ENCODE measurements at regions not wholly inside any gene's neighbourhood (a gene's known extent, or its start where the extent isn't known, plus 50 kb on each side); places are given as distances from the start of the nearest gene placed in this dataset.

DNA sequence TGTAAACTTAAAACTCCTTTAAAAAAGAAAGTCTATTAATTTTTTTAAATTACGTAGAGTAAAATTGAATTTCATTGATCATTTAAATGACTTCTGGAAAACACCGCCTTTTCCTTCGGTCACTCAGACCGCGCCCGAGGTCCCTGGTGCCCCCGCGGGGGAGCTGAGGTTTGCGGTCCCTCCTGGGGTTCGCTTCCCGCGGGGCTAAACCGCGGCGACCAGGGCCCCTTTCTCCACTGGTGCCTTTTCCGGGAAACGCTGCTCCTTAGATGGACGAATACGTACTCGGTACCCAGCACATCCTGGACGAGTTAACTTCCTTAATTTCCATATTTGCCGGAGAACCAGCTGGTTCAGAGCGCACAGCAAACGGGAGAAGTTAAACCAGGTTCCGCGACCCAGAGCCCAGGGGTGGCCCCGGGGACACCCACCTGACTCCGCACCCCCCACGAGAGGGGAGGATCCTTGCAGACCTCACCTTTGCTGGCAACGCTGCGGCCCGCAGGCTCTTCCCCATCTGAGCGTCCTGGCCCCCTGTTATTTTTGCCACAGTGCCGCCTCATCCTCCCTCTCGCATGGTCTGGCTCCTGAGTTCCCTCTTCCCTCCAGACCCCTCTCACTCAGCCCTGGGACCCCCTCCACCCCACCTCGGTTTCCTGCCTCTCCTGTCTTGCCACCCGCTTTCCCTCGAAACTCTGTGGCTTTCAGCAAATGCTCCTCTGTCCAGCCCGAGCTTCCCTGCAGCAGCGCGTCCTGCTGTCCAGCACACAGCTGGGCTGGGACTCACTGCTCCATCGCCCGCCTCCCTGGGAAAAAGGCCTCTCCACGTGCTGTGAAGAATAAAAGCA lies 420.0 kb upstream of the MYT1L start:
- intact Hi-C loops (cut with DNase I) = no loop called here
- H3K4me3 ChIP-seq = no peak overlapping the region

DNA sequence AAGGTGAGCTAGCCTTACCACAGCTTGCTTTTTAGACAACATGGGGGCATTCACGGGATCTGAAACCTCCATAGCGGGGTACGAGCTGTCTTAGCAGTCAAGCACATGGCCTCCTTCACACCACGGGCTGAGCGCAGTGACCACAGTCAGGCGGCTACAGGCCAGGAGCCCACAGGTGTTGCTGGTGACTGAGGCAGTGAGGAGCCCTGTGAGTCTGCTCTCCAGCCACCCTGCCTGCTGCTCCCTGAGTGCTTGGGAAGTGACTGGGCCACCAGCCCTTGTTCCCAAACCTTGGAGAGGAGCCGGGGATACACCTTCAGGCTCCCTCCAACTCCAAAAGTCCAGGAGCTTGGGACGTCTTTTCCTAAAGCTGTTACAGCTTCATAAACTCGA lies 418.1 kb upstream of the MYT1L start:
- Histone ChIP-seq H3K27ac (no peak overlapping the region), H3K36me3 (replicated peaks in 1 of 2) (no peaks in the 10 kb centered on the region), H3K4me3 (no peak overlapping the region), H3K27me3 (no peaks in the 10 kb centered on the region), H3K4me1 (replicated peaks in 1 of 2) (no peaks in the 10 kb centered on the region), H3K9me3 (replicated peaks in 1 of 3) (no peaks in the 10 kb centered on the region)
- DNase-seq = no peak
- WGBS, 4 donors = 84 to 95% (median 89%) methylated on average over 8 to 9 of the region's 9 CpGs
- TF ChIP-seq POLR2A (IDR thresholded peaks at IDR 0.05) = no peak
- TF ChIP-seq, protein P1, sequence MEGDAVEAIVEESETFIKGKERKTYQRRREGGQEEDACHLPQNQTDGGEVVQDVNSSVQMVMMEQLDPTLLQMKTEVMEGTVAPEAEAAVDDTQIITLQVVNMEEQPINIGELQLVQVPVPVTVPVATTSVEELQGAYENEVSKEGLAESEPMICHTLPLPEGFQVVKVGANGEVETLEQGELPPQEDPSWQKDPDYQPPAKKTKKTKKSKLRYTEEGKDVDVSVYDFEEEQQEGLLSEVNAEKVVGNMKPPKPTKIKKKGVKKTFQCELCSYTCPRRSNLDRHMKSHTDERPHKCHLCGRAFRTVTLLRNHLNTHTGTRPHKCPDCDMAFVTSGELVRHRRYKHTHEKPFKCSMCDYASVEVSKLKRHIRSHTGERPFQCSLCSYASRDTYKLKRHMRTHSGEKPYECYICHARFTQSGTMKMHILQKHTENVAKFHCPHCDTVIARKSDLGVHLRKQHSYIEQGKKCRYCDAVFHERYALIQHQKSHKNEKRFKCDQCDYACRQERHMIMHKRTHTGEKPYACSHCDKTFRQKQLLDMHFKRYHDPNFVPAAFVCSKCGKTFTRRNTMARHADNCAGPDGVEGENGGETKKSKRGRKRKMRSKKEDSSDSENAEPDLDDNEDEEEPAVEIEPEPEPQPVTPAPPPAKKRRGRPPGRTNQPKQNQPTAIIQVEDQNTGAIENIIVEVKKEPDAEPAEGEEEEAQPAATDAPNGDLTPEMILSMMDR (IDR thresholded peaks at IDR 0.05) = no peak
- intact Hi-C loops (cut with DNase I) = no loop called here

More for the DNA sequence above, 420.0 kb upstream of the MYT1L start:
- H3K4me1 ChIP-seq (replicated peaks in 1 of 2) = no peaks in the 10 kb centered on the region
- H3K27ac ChIP-seq = no peak overlapping the region
- 94 to 96% (median 95%) methylated on average over 44 of the region's 44 CpGs for WGBS, 4 donors
- H3K9me3 ChIP-seq (replicated peaks in 1 of 3) = no peaks in the 10 kb centered on the region
- no peak for DNase-seq
- H3K27me3 ChIP-seq = no peaks in the 10 kb centered on the region
- no peaks in the 10 kb centered on the region for H3K36me3 ChIP-seq (replicated peaks in 1 of 2)
- TF ChIP-seq, protein P1 (IDR thresholded peaks at IDR 0.05) = no peak
- TF ChIP-seq POLR2A (IDR thresholded peaks at IDR 0.05) = no peak

DNA sequence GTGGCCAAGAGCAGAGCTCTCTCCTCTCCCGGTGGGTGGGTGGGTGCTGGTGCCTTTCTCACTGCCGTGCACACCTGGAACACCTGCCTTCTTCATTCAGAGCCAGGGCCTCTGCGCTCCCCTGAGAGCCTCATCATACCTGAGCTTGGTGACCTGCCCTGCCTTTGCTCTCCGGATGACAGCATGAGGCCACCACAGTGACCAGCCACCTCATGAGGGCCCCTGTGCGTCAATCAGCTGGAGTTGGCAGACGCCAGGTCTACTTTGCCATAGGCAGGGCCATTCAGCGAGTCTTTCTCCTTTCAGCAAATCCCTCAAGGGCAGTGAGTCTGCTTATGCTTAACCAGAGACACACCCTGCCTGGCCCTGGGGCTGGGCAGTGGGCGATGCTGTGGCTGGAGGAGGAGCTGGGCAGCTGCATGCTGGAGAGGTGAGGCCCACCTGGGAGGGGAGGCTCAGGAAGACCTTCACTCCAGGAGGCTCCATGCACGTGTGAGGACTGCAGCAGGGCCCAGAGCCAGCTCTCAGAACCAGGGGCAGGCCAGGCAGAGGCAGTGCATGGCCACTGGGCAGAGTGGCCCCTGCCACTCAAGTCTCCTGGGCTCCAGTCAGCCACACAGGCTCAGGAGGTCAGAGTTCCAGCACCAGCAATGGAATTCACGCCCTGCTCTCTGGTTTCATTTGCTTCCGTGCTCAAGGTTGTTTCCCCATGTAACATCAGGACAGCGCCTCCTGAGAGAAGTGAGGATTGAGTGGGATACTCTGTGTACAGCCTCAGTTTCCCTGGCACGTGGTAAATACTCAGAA lies 417.5 kb upstream of the MYT1L start:
- Histone ChIP-seq H3K4me1 (replicated peaks in 1 of 2) (no peaks in the 10 kb centered on the region), H3K4me3 (no peak overlapping the region), H3K9me3 (replicated peaks in 1 of 3) (no peaks in the 10 kb centered on the region), H3K27me3 (no peaks in the 10 kb centered on the region), H3K36me3 (replicated peaks in 1 of 2) (no peaks in the 10 kb centered on the region), H3K27ac (no peak overlapping the region)
- intact Hi-C loops (cut with DNase I) = no loop called here
- DNase-seq = no peak
- TF ChIP-seq POLR2A (IDR thresholded peaks at IDR 0.05) = no peak
- TF ChIP-seq, protein P1 (IDR thresholded peaks at IDR 0.05) = no peak
- 69 to 83% (median 78%) methylated on average over 8 to 13 of the region's 13 CpGs for WGBS, 4 donors

DNA sequence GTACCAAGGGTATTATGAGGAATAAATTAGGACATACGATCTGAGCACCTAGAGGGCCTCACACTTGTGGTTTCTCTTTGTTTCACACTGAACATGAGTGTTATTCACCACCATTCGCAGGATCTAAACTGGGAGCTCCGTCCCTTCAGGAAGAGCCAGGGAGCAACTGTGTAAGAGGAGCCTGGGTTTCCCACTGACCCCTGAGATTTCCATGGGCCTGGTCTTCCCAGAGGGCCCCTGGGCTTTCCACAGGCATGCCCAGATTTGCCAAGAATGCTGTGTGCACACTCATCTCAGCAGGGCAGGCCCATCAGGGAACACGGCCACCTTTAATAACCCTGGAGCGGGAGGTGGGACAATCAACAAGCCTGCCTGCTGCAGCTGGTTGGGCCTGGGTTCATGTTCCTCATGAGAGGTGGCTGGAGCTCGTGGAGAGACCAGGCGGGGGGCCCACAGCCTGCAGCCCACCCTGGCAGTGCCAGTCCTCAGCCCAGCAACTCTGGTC lies 416.8 kb upstream of the MYT1L start:
- no peak for DNase-seq
- Histone ChIP-seq H3K9me3 (replicated peaks in 1 of 3) (no peaks in the 10 kb centered on the region), H3K27ac (no peak overlapping the region), H3K4me3 (no peak overlapping the region), H3K27me3 (no peaks in the 10 kb centered on the region), H3K4me1 (replicated peaks in 1 of 2) (peaks cover 0 to 4% of the 10 kb centered on the region in 2 donors), H3K36me3 (replicated peaks in 1 of 2) (no peaks in the 10 kb centered on the region)
- 61 to 86% (median 78%) methylated on average over 6 to 7 of the region's 7 CpGs for WGBS, 4 donors
- intact Hi-C loops (cut with DNase I) = no loop called here
- TF ChIP-seq, protein P1 (IDR thresholded peaks at IDR 0.05) = no peak
- no peak for TF ChIP-seq POLR2A (IDR thresholded peaks at IDR 0.05)
